ENCODE measurements at regions not wholly inside any gene's neighbourhood (a gene's known extent, or its start where the extent isn't known, plus 50 kb on each side); places are given as distances from the start of the nearest gene placed in this dataset.

- no peaks in the 10 kb centered on the region for H3K9me3 ChIP-seq (ENCODE audit: control insufficient read depth, low read depth, low read length)
- no peak overlapping the region for H4K5ac ChIP-seq (ENCODE audit: insufficient read length, low read depth, low read length)
- no peak overlapping the region for H3K27ac ChIP-seq (ENCODE audit: insufficient read length, low read depth, low read length)
- no peaks in the 10 kb centered on the region for H3K4me1 ChIP-seq (ENCODE audit: insufficient read depth, low read length)
- H3K9me3 Mint-ChIP-seq = no peaks in the 10 kb centered on the region
- H3K79me2 ChIP-seq (ENCODE audit: insufficient read depth, low read length) = no peaks in the 10 kb centered on the region
- H3K36me3 Mint-ChIP-seq (ENCODE audit: insufficient read depth in 1 of 3, low read depth in 3 of 3) = no peaks in the 10 kb centered on the region
- no peaks in the 10 kb centered on the region for H3K23me2 ChIP-seq (ENCODE audit: insufficient read length, low read depth, low read length, poor library complexity, severe bottlenecking)
- no peak overlapping the region for H3K4me2 ChIP-seq (ENCODE audit: insufficient read depth, insufficient read length, low read length)
- no peak overlapping the region for H2BK5ac ChIP-seq (ENCODE audit: insufficient read length, low read length)
- no peak overlapping the region for H3T11ph ChIP-seq (ENCODE audit: low read length)
- no peak overlapping the region for H2BK20ac ChIP-seq (ENCODE audit: low read depth, low read length, poor library complexity, severe bottlenecking)
- H3K18ac ChIP-seq (ENCODE audit: insufficient read length, low read depth, low read length) = no peak overlapping the region
- H3K27ac Mint-ChIP-seq = no peak overlapping the region
- H2BK12ac ChIP-seq (ENCODE audit: insufficient read length, low read depth, low read length) = no peak overlapping the region
- WGBS (ENCODE audit: extremely low coverage, insufficient read length, low lambda C conversion rate) = no CpG with 5 or more reads among the region's 1 CpG
- H4K8ac ChIP-seq (replicated peaks; ENCODE audit: insufficient read length, low read depth, low read length) = no peak overlapping the region
- no peak for TF ChIP-seq CTCF (conservative IDR thresholded peaks at IDR 0.05)
- H3K4me1 Mint-ChIP-seq = peaks cover 5 to 12% of the 10 kb centered on the region in 2 experiments
- H2BK15ac ChIP-seq (ENCODE audit: low read depth, low read length) = no peak overlapping the region
- H4K20me1 ChIP-seq (ENCODE audit: control insufficient read depth, insufficient read depth, insufficient read length) = no peaks in the 10 kb centered on the region
- no peak overlapping the region for H3K4ac ChIP-seq (ENCODE audit: low read depth, low read length)
- H3K56ac ChIP-seq (ENCODE audit: insufficient read length, low read depth, low read length) = no peak overlapping the region
- no peak overlapping the region for H2AK5ac ChIP-seq (ENCODE audit: insufficient read length, low read length)
- no peak for DNase-seq
- H3K27me3 Mint-ChIP-seq (ENCODE audit: low read depth) = no peaks in the 10 kb centered on the region; the same call in 1 of the 2 replicates
- no peak overlapping the region for H2BK120ac ChIP-seq (ENCODE audit: low read depth, low read length, poor library complexity, severe bottlenecking)
- H2AFZ ChIP-seq (ENCODE audit: low read length) = no peak overlapping the region
- H3K9ac ChIP-seq (ENCODE audit: extremely low read depth, insufficient read length, low read length) = no peak overlapping the region
- no peak overlapping the region for H3K23ac ChIP-seq (ENCODE audit: insufficient read length, low read depth, low read length)
- no peak overlapping the region for H4K91ac ChIP-seq (ENCODE audit: insufficient read length, low read depth, low read length)
- no peak overlapping the region for H3K4me3 Mint-ChIP-seq
- no peaks in the 10 kb centered on the region for H3K27me3 ChIP-seq (ENCODE audit: insufficient read depth, low read length)
- no peak overlapping the region for H3K14ac ChIP-seq (ENCODE audit: insufficient read depth, low read length)
- H3K79me1 ChIP-seq (ENCODE audit: insufficient read depth, low read depth, low read length, poor library complexity, severe bottlenecking) = no peaks in the 10 kb centered on the region
Measured at GRCh38 chr14:48005986-48006385, 330.6 kb upstream of the MDGA2 start.

Data from H9 (cell line).